HUES64 (cell line): ENCODE measurements at regions not wholly inside any gene's neighbourhood (a gene's known extent, or its start where the extent isn't known, plus 50 kb on each side); places are given as distances from the start of the nearest gene placed in this dataset.
A peak's percentile ranks its signal among the peaks of the same experiment; 100 is the strongest.

Experiments
- H3K27ac ChIP-seq: 2 replicates; pipeline ENCODE4 v1.7.0; 2013; ENCODE audit warnings: low read depth, low read length, inconsistent platforms
- H3K27me3 ChIP-seq: 2 replicates; pipeline ENCODE4 v1.6.1; 2013; ENCODE audit warnings: mild to moderate bottlenecking, low read length; ENCODE audit not compliant: insufficient read depth
- H3K36me3 ChIP-seq: 2 replicates; pipeline ENCODE4 v1.6.1; 2013; ENCODE audit warnings: mild to moderate bottlenecking, low read length; ENCODE audit not compliant: insufficient read depth
- H3K4me1 ChIP-seq: 2 replicates; pipeline ENCODE4 v1.6.1; 2013; ENCODE audit warnings: mild to moderate bottlenecking, low read length, moderate library complexity; ENCODE audit not compliant: insufficient read depth
- H3K4me3 ChIP-seq: 2 replicates; pipeline ENCODE4 v1.5.1; 2013; ENCODE audit warnings: mild to moderate bottlenecking, low read length, moderate library complexity
- H3K9ac ChIP-seq: 2 replicates; pipeline ENCODE4 v1.6.1; 2013; ENCODE audit warnings: mild to moderate bottlenecking, low read depth, low read length
- H3K9me3 ChIP-seq: 2 replicates; pipeline ENCODE4 v1.6.1; 2013; ENCODE audit warnings: low read depth, low read length; ENCODE audit not compliant: insufficient read depth
- WGBS: fragments of 150-250, 120-280 bp; methylation state at CpG from one replicate; pipeline ENCODE4 v1.1.7; 2013; ENCODE audit warnings: missing lambda C conversion rate; 5-methylcytosine and 5-hydroxymethylcytosine counted together

- no peaks in the 10 kb centered on the region for H3K36me3 ChIP-seq
- 41% methylated on average over 3 of the region's 3 CpGs for whole genome bisulfite sequencing
- H3K9ac ChIP-seq = no peak overlapping the region; the same call in 1 of the 2 replicates
- peaks cover 20% of the 10 kb centered on the region for H3K4me1 ChIP-seq
- no peaks in the 10 kb centered on the region for H3K9me3 ChIP-seq
- H3K4me3 ChIP-seq = no peak overlapping the region
- H3K27me3 ChIP-seq = no peaks in the 10 kb centered on the region
- H3K27ac ChIP-seq = peak overlapping the region; percentile 69
Measured at GRCh38 chr7:25303281-25304181, 75.2 kb upstream of the NPVF start.

- Histone ChIP-seq H3K4me1 (peaks cover 20% of the 10 kb centered on the region), H3K27ac (no peak overlapping the region), H3K4me3 (no peak overlapping the region), H3K9ac (no peak overlapping the region), H3K27me3 (no peaks in the 10 kb centered on the region), H3K9me3 (no peaks in the 10 kb centered on the region), H3K36me3 (no peaks in the 10 kb centered on the region)
- WGBS = 80% methylated on average over 4 of the region's 4 CpGs
Measured at GRCh38 chr7:25304691-25305090, 76.4 kb upstream of the NPVF start.

GRCh38 chr7:25305831-25306230 lies 77.5 kb upstream of the NPVF start:
- H3K27me3 ChIP-seq = no peaks in the 10 kb centered on the region
- H3K9me3 ChIP-seq = no peaks in the 10 kb centered on the region
- H3K9ac ChIP-seq = no peak overlapping the region
- WGBS = 100% methylated on average over 1 of the region's 1 CpG
- H3K4me3 ChIP-seq = no peak overlapping the region
- no peaks in the 10 kb centered on the region for H3K36me3 ChIP-seq
- peaks cover 20% of the 10 kb centered on the region for H3K4me1 ChIP-seq
- no peak overlapping the region for H3K27ac ChIP-seq

DNA sequence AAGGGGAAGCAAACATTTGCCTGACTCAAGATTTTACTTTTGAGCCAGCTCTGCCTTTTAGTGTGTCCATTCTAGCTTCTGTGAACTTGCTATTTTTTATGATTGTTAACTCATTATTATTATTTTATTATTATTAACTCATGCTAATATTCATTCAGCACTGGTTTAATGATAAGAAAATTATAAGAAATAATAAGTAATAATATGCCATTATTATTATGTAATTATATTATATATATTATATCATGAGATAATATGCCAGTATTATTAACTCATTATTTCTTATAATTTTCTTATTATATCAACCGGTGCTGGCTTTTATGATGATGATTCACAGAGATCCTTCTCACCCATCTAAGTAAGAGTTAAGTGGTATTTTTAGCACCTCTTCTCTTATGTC lies 79.3 kb upstream of the NPVF start:
- no peak overlapping the region for H3K4me3 ChIP-seq
- H3K9ac ChIP-seq = no peak overlapping the region
- no CpG with 5 or more reads among the region's 1 CpG for WGBS
- H3K4me1 ChIP-seq = peaks cover 18% of the 10 kb centered on the region
- H3K27me3 ChIP-seq = no peaks in the 10 kb centered on the region
- H3K27ac ChIP-seq = no peak overlapping the region
- no peaks in the 10 kb centered on the region for H3K9me3 ChIP-seq
- no peaks in the 10 kb centered on the region for H3K36me3 ChIP-seq

- Histone ChIP-seq H3K4me3 (no peak overlapping the region), H3K9ac (no peak overlapping the region), H3K36me3 (no peaks in the 10 kb centered on the region), H3K27ac (no peak overlapping the region), H3K9me3 (no peaks in the 10 kb centered on the region), H3K27me3 (no peaks in the 10 kb centered on the region), H3K4me1 (peaks cover 12% of the 10 kb centered on the region)
- 82% methylated on average over 4 of the region's 4 CpGs for WGBS
Measured at GRCh38 chr7:25308246-25308645, 80.0 kb upstream of the NPVF start.

GRCh38 chr7:25308906-25309705 lies 80.8 kb upstream of the NPVF start:
- Histone ChIP-seq H3K27ac (no peak overlapping the region), H3K9me3 (no peaks in the 10 kb centered on the region), H3K4me3 (no peak overlapping the region), H3K4me1 (peaks cover 6% of the 10 kb centered on the region), H3K27me3 (no peaks in the 10 kb centered on the region), H3K36me3 (no peaks in the 10 kb centered on the region), H3K9ac (no peak overlapping the region)
- WGBS = 91% methylated on average over 6 of the region's 6 CpGs

DNA sequence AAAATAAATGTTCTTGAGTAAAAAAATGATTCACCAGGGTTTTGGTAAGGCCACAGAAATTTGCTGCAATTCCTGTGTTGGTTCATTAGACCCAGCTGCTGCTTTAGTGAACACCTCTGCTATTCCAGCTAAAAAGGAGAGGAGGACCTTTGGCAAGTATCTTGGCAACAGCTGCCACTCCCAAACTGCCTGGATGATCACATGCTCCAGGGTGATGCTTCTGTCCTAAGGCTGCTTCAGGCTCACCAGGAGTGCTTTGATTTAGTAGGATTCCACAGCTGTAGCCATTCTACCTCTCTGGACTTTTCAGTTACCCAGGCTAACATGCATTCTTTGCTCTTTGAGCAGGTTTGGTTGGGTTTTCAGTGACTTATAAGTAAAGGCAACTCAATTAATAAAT lies 82.6 kb upstream of the NPVF start:
- no peak overlapping the region for H3K4me3 ChIP-seq
- H3K36me3 ChIP-seq = no peaks in the 10 kb centered on the region
- H3K27ac ChIP-seq = no peak overlapping the region
- H3K4me1 ChIP-seq = no peaks in the 10 kb centered on the region
- no peaks in the 10 kb centered on the region for H3K27me3 ChIP-seq
- H3K9ac ChIP-seq = no peak overlapping the region
- no peaks in the 10 kb centered on the region for H3K9me3 ChIP-seq

- Histone ChIP-seq H3K27ac (no peak overlapping the region), H3K9me3 (no peaks in the 10 kb centered on the region), H3K27me3 (no peaks in the 10 kb centered on the region), H3K9ac (no peak overlapping the region), H3K36me3 (no peaks in the 10 kb centered on the region), H3K4me3 (no peak overlapping the region), H3K4me1 (no peaks in the 10 kb centered on the region)
- 100% methylated on average over 1 of the region's 1 CpG for WGBS
Measured at GRCh38 chr7:25311346-25311745, 83.1 kb upstream of the NPVF start.

- 93% methylated on average over 6 of the region's 6 CpGs for WGBS
- no peaks in the 10 kb centered on the region for H3K36me3 ChIP-seq
- no peak overlapping the region for H3K9ac ChIP-seq
- no peak overlapping the region for H3K4me3 ChIP-seq
- H3K4me1 ChIP-seq = peaks cover 3% of the 10 kb centered on the region; the same call in 1 of the 2 replicates
- H3K27me3 ChIP-seq = no peaks in the 10 kb centered on the region
- no peaks in the 10 kb centered on the region for H3K9me3 ChIP-seq
- H3K27ac ChIP-seq = no peak overlapping the region
Measured at GRCh38 chr7:25312968-25313367, 84.7 kb upstream of the NPVF start.

DNA sequence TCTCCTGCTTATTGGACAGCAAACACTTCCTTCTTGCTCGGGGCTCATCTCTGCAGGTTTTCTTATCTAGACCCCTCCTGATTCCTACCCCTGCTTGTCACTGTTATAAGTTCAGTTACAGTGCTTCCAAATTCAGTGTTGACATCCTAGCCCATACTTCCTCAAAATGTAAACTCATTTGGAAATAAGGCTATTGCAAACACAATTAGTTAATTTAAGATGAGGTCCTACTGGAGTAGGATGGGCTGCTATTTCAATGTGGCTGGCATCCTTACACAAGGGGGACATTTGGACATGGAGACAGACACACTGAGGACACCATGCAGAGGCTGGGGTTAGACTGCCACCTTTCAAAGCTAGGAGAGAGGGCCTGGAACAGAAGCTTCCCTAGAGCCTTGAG lies 85.2 kb upstream of the NPVF start:
- WGBS = 93% methylated on average over 1 of the region's 1 CpG
- Histone ChIP-seq H3K36me3 (no peaks in the 10 kb centered on the region), H3K27ac (no peak overlapping the region), H3K27me3 (no peaks in the 10 kb centered on the region), H3K9me3 (no peaks in the 10 kb centered on the region), H3K9ac (no peak overlapping the region), H3K4me1 (peaks cover 5% of the 10 kb centered on the region; the same call in 1 of the 2 replicates), H3K4me3 (no peak overlapping the region)

DNA sequence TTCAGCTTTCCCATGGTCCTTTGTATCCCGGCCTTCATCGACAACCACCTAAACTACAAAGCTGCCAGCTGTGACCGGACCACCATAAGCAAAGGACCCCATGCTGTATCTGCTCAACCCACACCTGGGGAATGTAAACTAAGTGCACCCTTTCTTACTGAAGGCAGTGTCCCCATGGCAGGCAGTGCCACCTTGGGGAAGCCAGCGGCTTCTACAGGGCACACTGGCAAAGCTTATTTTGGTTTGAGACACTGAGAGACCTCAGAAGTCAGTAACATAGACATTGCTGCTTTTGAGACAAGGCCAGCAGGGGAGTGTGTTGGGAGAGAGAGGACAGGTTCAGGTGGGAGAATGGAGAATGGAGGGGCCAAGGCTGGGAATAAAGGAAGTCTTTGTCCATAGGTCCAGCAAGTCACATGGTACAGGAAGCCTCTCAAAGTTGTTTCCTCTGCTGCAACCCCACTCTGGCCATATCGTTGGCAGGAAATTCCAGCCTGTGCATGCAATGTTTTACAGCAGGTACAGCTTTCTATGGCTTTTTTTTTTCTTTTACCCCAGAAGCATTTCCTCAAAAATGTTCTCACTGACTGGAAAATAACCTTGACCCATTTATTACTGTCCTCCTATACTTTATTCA lies 85.9 kb upstream of the NPVF start:
- no peak overlapping the region for H3K27ac ChIP-seq
- no peak overlapping the region for H3K4me3 ChIP-seq
- no peaks in the 10 kb centered on the region for H3K36me3 ChIP-seq
- no peaks in the 10 kb centered on the region for H3K9me3 ChIP-seq
- peaks cover 5% of the 10 kb centered on the region; the same call in 1 of the 2 replicates for H3K4me1 ChIP-seq
- WGBS = 92% methylated on average over 5 of the region's 5 CpGs
- no peak overlapping the region for H3K9ac ChIP-seq
- H3K27me3 ChIP-seq = no peaks in the 10 kb centered on the region
